A673 (cell line): ENCODE measurements at regions not wholly inside any gene's neighbourhood (a gene's known extent, or its start where the extent isn't known, plus 50 kb on each side); places are given as distances from the start of the nearest gene placed in this dataset.
"Not testable (repeated sequence)": the region's sequence is repeated elsewhere in the genome, so short reads cannot be mapped to it uniquely, and the experiment has no call there.

Experiments
- CTCF ChIP-seq: fragments of 300-800, 200-600 bp; sonication (generic); conservative IDR thresholded peaks from 2 replicates; pipeline ENCODE4 v1.5.1; 2017; ENCODE audit warnings: low read depth, mild to moderate bottlenecking, antibody characterized with exemption, low read length, moderate library complexity, mixed read lengths
- EZH2 ChIP-seq: fragments of 200-600 bp; sonication (generic); IDR thresholded peaks from 2 replicates; pipeline ENCODE4 v1.6.1; 2017; ENCODE audit warnings: borderline replicate concordance, low read depth, mild to moderate bottlenecking, mixed read lengths, antibody characterized with exemption, low read length; ENCODE audit not compliant: poor library complexity, severe bottlenecking

- not testable (repeated sequence) for TF ChIP-seq CTCF, EZH2
These were observed 267.3 kb downstream of the CCER1 start for GRCh38 chr12:90687682-90688081.
